SK-N-MC (cell line): ENCODE measurements at regions not wholly inside any gene's neighbourhood (a gene's known extent, or its start where the extent isn't known, plus 50 kb on each side); places are given as distances from the start of the nearest gene placed in this dataset.

Experiments
- EZH2 ChIP-seq: fragments of 200-600 bp; sonication (generic); IDR thresholded peaks from one replicate; pipeline ENCODE4 v1.6.1; 2017; ENCODE audit warnings: antibody characterized with exemption
- POLR2AphosphoS5 ChIP-seq: IDR thresholded peaks from 2 replicates; pipeline ENCODE4 v1.6.1; 2012; ENCODE audit warnings: mild to moderate bottlenecking, low read depth, low read length, borderline replicate concordance

DNA sequence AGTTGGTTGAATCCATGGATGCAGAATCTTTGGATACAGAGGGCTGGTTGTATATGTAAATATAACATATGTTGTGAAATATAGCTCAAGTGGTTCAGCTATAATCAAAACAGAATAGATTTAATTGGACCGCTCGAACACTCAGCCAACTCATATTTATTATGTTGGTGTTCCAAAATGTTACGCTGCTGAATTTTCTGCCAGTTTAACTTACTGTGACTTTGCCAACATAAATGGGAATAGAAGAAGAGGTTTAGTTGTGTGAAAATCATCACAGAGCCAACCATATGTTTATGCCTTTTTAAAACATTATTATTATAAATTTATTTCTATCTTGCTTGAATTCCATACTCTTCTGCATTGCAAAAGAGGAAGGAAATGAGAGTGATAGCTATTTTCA is 178.2 kb upstream of the FBXL7 start:
- TF ChIP-seq EZH2 (no peak), POLR2AphosphoS5 (no peak)
